ENCODE measurements at regions not wholly inside any gene's neighbourhood (a gene's known extent, or its start where the extent isn't known, plus 50 kb on each side); places are given as distances from the start of the nearest gene placed in this dataset.

GRCh38 chr9:130755377-130756007 lies 61.9 kb downstream of the EXOSC2 start:
- peak; percentile 50 for DNase-seq

GRCh38 chr9:130756037-130756436 lies 62.5 kb downstream of the EXOSC2 start:
- DNase-seq = no peak

GRCh38 chr9:130756455-130757152 lies 63.0 kb downstream of the EXOSC2 start:
- DNase-seq = no peak

GRCh38 chr9:130759738-130760137 lies 66.2 kb downstream of the EXOSC2 start:
- DNase-seq = no peak

GRCh38 chr9:130763331-130764171 lies 70.0 kb downstream of the EXOSC2 start:
- no peak for DNase-seq

- peak; percentile 67 for DNase-seq
These were observed 69.7 kb upstream of the ABL1 start for GRCh38 chr9:130765137-130766020.

- DNase-seq = no peak
These were observed 68.8 kb upstream of the ABL1 start for GRCh38 chr9:130766021-130766926.

GRCh38 chr9:130766927-130767307 lies 68.1 kb upstream of the ABL1 start:
- no peak for DNase-seq

- peak; percentile 63 for DNase-seq
These were observed 66.8 kb upstream of the ABL1 start for GRCh38 chr9:130768265-130768664.

- DNase-seq = no peak
These were observed 66.1 kb upstream of the ABL1 start for GRCh38 chr9:130768891-130769403.

- no peak for DNase-seq
These were observed 65.0 kb upstream of the ABL1 start for GRCh38 chr9:130770093-130770492.

GRCh38 chr9:130770679-130771442 lies 64.2 kb upstream of the ABL1 start:
- DNase-seq = peak; percentile 79

- no peak for DNase-seq
These were observed 62.9 kb upstream of the ABL1 start for GRCh38 chr9:130772185-130772584.

- DNase-seq = no peak
These were observed 60.9 kb upstream of the ABL1 start for GRCh38 chr9:130774183-130774582.

- no peak for DNase-seq
These were observed 59.6 kb upstream of the ABL1 start for GRCh38 chr9:130775336-130775991.

- DNase-seq = no peak
These were observed 55.8 kb upstream of the ABL1 start for GRCh38 chr9:130779153-130779855.

- DNase-seq = peak; percentile 47
These were observed 54.6 kb upstream of the ABL1 start for GRCh38 chr9:130780415-130780814.

- peak; percentile 98 for DNase-seq
These were observed 54.1 kb upstream of the ABL1 start for GRCh38 chr9:130780865-130781504.

GRCh38 chr9:130781569-130781968 lies 53.5 kb upstream of the ABL1 start:
- peak; percentile 37 for DNase-seq

All from fibroblast of skin of back (primary cell).